Esophagus muscularis mucosa (tissue), 3 donors: ENCODE measurements at regions not wholly inside any gene's neighbourhood (a gene's known extent, or its start where the extent isn't known, plus 50 kb on each side); places are given as distances from the start of the nearest gene placed in this dataset.

ENCODE experiments used
- CTCF ChIP-seq, 3 experiments: fragments of 200-600 bp in 2 of 3; fragments of 450-650 bp in 1 of 3; sonication (generic) in 2 of 3; IDR thresholded peaks; one replicate each; pipeline ENCODE4 v1.5.1; 2017 to 2019; ENCODE audit warnings: antibody characterized with exemption in 3 of 3, mild to moderate bottlenecking in 2 of 3, moderate library complexity in 1 of 3
- EP300 ChIP-seq: sonication (generic); formaldehyde crosslinking; IDR thresholded peaks from one replicate; pipeline ENCODE4 v1.6.1; 2017; ENCODE audit warnings: antibody characterized with exemption

- TF ChIP-seq CTCF (IDR thresholded peaks at IDR 0.05) (no peak), EP300 (no peak)
Observed at GRCh38 chr10:110363572-110364411, 59.1 kb upstream of the SMNDC1 start.
